GM21515 (cell line): ENCODE measurements at regions not wholly inside any gene's neighbourhood (a gene's known extent, or its start where the extent isn't known, plus 50 kb on each side); places are given as distances from the start of the nearest gene placed in this dataset.

Experiments
- ATAC-seq: cut with Tn5 transposase; IDR thresholded peaks from one replicate; pipeline ENCODE4 v1.9.1; 2021; ENCODE audit not compliant: unreplicated experiment

- no peak for ATAC-seq
Observed at GRCh38 chr7:67413670-67414069, 417.0 kb downstream of the TYW1 start.

GRCh38 chr7:67414858-67415257 is 418.2 kb downstream of the TYW1 start:
- ATAC-seq = no peak

- ATAC-seq = no peak
Observed at GRCh38 chr7:67422601-67423000, 426.0 kb downstream of the TYW1 start.

- no peak for ATAC-seq
Observed at GRCh38 chr7:67423065-67423464, 426.4 kb downstream of the TYW1 start.

GRCh38 chr7:67426654-67427053 is 430.0 kb downstream of the TYW1 start:
- ATAC-seq = no peak

- no peak for ATAC-seq
Observed at GRCh38 chr7:67429735-67430134, 433.1 kb downstream of the TYW1 start.

GRCh38 chr7:67432536-67433234 is 436.1 kb downstream of the TYW1 start:
- no peak for ATAC-seq

GRCh38 chr7:67435894-67436535 is 439.4 kb downstream of the TYW1 start:
- ATAC-seq = no peak

GRCh38 chr7:67438198-67438882 is 441.7 kb downstream of the TYW1 start:
- ATAC-seq = no peak

- ATAC-seq = no peak
Observed at GRCh38 chr7:67438913-67439505, 442.4 kb downstream of the TYW1 start.

GRCh38 chr7:67440321-67440720 is 443.7 kb downstream of the TYW1 start:
- no peak for ATAC-seq

- ATAC-seq = no peak
Observed at GRCh38 chr7:67445728-67446127, 449.1 kb downstream of the TYW1 start.

- no peak for ATAC-seq
Observed at GRCh38 chr7:67447297-67447696, 450.7 kb downstream of the TYW1 start.

- ATAC-seq = no peak
Observed at GRCh38 chr7:67448271-67448670, 451.6 kb downstream of the TYW1 start.

GRCh38 chr7:67450171-67450570 is 453.5 kb downstream of the TYW1 start:
- ATAC-seq = no peak

GRCh38 chr7:67451306-67451705 is 454.7 kb downstream of the TYW1 start:
- ATAC-seq = no peak

GRCh38 chr7:67452516-67453026 is 455.9 kb downstream of the TYW1 start:
- ATAC-seq = no peak

- no peak for ATAC-seq
Observed at GRCh38 chr7:67453580-67454380, 457.1 kb downstream of the TYW1 start.

GRCh38 chr7:67455508-67455907 is 458.9 kb downstream of the TYW1 start:
- ATAC-seq = no peak

GRCh38 chr7:67462781-67463191 is 466.2 kb downstream of the TYW1 start:
- ATAC-seq = no peak

- ATAC-seq = no peak
Observed at GRCh38 chr7:67463316-67463715, 466.7 kb downstream of the TYW1 start.
